Body of pancreas (tissue), 4 donors: ENCODE measurements at regions not wholly inside any gene's neighbourhood (a gene's known extent, or its start where the extent isn't known, plus 50 kb on each side); places are given as distances from the start of the nearest gene placed in this dataset.

ENCODE experiments used
- ATAC-seq: fragments of 150-250 bp; one replicate; pipeline ENCODE4 v1.9.1; 2016
- DNase-seq, 4 donors: peaks; one replicate each; pipeline ENCODE4 v3.0.0-alpha.2; 2019
- H3K27ac ChIP-seq, 4 donors: fragments of 200-600 bp; sonication (generic); 1 replicate in 3 of 4; 2 replicates in 1 of 4; pipeline versions ENCODE4 v1.5.1 to v1.6.1; 2016 to 2019; ENCODE audit warnings: mild to moderate bottlenecking in 1 of 4, mixed read lengths in 1 of 4, moderate library complexity in 1 of 4
- H3K27me3 ChIP-seq, 2 donors: fragments of 200-600 bp; sonication (generic); one replicate each; pipeline ENCODE4 v1.6.0; 2016; ENCODE audit warnings: mild to moderate bottlenecking in 1 of 2
- H3K36me3 ChIP-seq, 2 donors: fragments of 200-600 bp; sonication (generic); replicated peaks in 1 of 2; 2 replicates each; pipeline ENCODE4 v1.5.1; 2016; ENCODE audit warnings: low read depth in 2 of 2; ENCODE audit not compliant: insufficient read depth in 1 of 2
- H3K4me1 ChIP-seq: fragments of 200-600 bp; sonication (generic); one replicate; pipeline ENCODE4 v1.6.0; 2016
- H3K4me3 ChIP-seq, 2 donors: fragments of 200-600 bp; sonication (generic); 1 replicate in 1 of 2; 2 replicates in 1 of 2; pipeline ENCODE4 v1.5.1; 2016 to 2019
- H3K9me3 ChIP-seq, 3 donors: fragments of 200-600 bp; sonication (generic); 1 replicate in 2 of 3; 2 replicates in 1 of 3; pipeline ENCODE4 v1.5.1; 2016
- POLR2A ChIP-seq, 3 donors: fragments of 450-650 bp; IDR thresholded peaks; one replicate each; pipeline ENCODE4 v1.6.1; 2016; ENCODE audit warnings: antibody characterized with exemption in 3 of 3, mild to moderate bottlenecking in 2 of 3
- WGBS, 2 donors: methylation state at CpG; one replicate each; pipeline ENCODE4 v1.1.5; 2017; 5-methylcytosine and 5-hydroxymethylcytosine counted together
- intact Hi-C: fragments of 100-400 bp; cut with DNase I; formaldehyde crosslinking; loops from one replicate; pipeline ENCODE4 v1.15.1; 2023
- TF ChIP-seq, protein P1 (sequence below), 7 experiments: fragments of 450-650 bp in 4 of 7; fragments of 200-600 bp in 3 of 7; sonication (generic) in 3 of 7; IDR thresholded peaks; one replicate each; pipeline ENCODE4 v1.5.1; 2016 to 2019; ENCODE audit warnings: antibody characterized with exemption in 7 of 7

DNA sequence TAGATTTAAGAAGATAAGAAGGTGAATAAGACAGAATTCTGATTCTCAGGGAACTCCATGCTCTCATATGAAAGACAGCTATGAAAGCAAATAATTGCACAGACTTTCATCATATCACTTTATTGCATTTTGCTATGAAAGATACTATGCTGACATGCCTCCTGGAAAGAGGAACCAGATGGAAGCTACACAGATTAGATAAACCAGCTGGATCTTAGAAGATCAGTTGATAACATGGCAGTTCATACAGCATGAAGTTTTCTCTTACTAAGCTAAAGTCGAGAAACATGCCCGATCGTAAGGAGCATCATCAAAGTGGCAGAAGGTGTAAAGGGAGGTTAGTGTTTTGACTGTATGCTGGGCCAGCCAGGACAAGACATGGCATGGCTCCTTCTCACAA, 112.5 kb upstream of the DPP6 start:
- no peak overlapping the region for H3K4me3 ChIP-seq
- ATAC-seq (no peak), DNase-seq (no peak)
- no peaks in the 10 kb centered on the region for H3K4me1 ChIP-seq
- no peaks in the 10 kb centered on the region for H3K36me3 ChIP-seq
- H3K27me3 ChIP-seq = no peaks in the 10 kb centered on the region
- H3K27ac ChIP-seq = no peak overlapping the region
- WGBS, 2 donors = 80 to 83% methylated on average over 3 of the region's 3 CpGs
- H3K9me3 ChIP-seq = no peaks in the 10 kb centered on the region
- TF ChIP-seq, protein P1, sequence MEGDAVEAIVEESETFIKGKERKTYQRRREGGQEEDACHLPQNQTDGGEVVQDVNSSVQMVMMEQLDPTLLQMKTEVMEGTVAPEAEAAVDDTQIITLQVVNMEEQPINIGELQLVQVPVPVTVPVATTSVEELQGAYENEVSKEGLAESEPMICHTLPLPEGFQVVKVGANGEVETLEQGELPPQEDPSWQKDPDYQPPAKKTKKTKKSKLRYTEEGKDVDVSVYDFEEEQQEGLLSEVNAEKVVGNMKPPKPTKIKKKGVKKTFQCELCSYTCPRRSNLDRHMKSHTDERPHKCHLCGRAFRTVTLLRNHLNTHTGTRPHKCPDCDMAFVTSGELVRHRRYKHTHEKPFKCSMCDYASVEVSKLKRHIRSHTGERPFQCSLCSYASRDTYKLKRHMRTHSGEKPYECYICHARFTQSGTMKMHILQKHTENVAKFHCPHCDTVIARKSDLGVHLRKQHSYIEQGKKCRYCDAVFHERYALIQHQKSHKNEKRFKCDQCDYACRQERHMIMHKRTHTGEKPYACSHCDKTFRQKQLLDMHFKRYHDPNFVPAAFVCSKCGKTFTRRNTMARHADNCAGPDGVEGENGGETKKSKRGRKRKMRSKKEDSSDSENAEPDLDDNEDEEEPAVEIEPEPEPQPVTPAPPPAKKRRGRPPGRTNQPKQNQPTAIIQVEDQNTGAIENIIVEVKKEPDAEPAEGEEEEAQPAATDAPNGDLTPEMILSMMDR (IDR thresholded peaks at IDR 0.05) = no peak
- TF ChIP-seq POLR2A (IDR thresholded peaks at IDR 0.05) = no peak
- intact Hi-C loops = no loop called here

DNA sequence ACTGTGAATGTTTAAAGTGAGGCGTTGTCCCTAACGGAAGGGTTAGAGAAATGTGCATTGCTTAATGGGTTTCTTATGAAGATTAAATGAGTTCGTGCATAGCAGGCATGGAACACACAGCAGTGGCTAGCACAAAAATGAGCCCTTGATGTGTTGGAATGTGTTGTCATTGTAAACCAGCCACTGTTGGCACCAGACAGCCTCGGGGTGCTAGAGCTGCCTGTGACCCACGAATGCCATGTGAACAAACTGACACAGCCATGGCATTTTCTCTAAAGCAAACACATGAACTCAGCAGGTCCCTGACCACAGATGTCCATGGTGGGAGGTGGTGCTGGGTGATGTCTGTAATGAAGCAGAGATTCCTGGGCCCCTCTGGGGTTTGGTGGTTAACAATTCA, 111.1 kb upstream of the DPP6 start:
- ATAC-seq (no peak), DNase-seq (no peak)
- TF ChIP-seq POLR2A (IDR thresholded peaks at IDR 0.05) = no peak
- TF ChIP-seq, protein P1 (IDR thresholded peaks at IDR 0.05) = no peak
- intact Hi-C loops = no loop called here
- WGBS, 2 donors = 40 to 56% methylated on average over 5 of the region's 5 CpGs
- H3K4me1 ChIP-seq = no peaks in the 10 kb centered on the region
- no peaks in the 10 kb centered on the region for H3K9me3 ChIP-seq
- H3K4me3 ChIP-seq = no peak overlapping the region
- H3K36me3 ChIP-seq = no peaks in the 10 kb centered on the region
- no peak overlapping the region for H3K27ac ChIP-seq
- H3K27me3 ChIP-seq = no peaks in the 10 kb centered on the region

DNA sequence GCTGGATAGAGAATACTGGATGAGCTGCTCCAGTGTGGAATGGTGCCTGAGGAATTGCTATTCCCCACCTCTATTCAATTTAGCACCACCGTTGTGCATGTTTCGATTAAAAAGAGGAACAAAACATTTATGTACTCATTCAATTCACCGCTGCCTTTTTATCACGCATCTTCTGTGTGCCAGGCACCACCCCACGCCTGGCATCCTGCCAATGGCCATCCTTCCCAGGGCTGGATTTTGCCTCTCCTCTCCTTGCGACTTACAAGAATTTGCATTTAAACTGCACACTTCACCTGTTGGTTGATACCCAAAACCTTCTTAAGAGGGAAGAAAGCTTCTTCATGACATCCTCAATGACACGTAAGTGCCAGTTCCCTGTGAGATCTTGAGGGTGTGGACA, 110.2 kb upstream of the DPP6 start:
- Histone ChIP-seq H3K36me3 (no peaks in the 10 kb centered on the region), H3K4me3 (no peak overlapping the region), H3K4me1 (no peaks in the 10 kb centered on the region), H3K27ac (no peak overlapping the region), H3K9me3 (no peaks in the 10 kb centered on the region), H3K27me3 (no peaks in the 10 kb centered on the region)
- TF ChIP-seq, protein P1 (IDR thresholded peaks at IDR 0.05) = no peak
- TF ChIP-seq POLR2A (IDR thresholded peaks at IDR 0.05) = no peak
- 68 to 73% methylated on average over 7 of the region's 7 CpGs for WGBS, 2 donors
- ATAC-seq = no peak
- DNase-seq = no peak
- intact Hi-C loops = no loop called here

DNA sequence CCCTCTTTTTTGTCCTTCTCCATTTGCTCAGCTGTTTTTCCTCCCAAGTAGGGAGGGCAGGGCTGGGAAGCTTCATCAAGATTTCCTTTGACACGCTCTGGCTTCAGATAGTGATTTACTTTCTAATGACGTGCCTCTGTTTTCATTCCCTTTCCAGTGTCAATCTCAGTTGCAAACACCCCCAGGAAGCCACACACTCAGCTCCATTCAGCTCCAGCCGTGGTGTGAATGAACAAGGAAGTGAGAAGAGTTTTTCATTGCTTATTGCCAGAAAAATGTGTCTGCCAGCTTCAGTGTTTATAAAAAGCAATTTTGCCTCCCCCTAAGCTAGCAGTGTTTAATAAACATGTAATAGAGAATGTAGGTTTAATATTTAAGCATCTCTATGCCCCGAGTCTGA, 108.7 kb upstream of the DPP6 start:
- intact Hi-C loops = no loop called here
- no peak for TF ChIP-seq POLR2A (IDR thresholded peaks at IDR 0.05)
- TF ChIP-seq, protein P1 (IDR thresholded peaks at IDR 0.05) = no peak
- ATAC-seq (no peak), DNase-seq (no peak)
- H3K27ac ChIP-seq = no peak overlapping the region
- H3K27me3 ChIP-seq = no peaks in the 10 kb centered on the region
- H3K4me1 ChIP-seq = no peaks in the 10 kb centered on the region
- H3K9me3 ChIP-seq = no peaks in the 10 kb centered on the region
- no peak overlapping the region for H3K4me3 ChIP-seq
- 4 to 5% methylated on average over 4 of the region's 4 CpGs for WGBS, 2 donors
- no peaks in the 10 kb centered on the region for H3K36me3 ChIP-seq

DNA sequence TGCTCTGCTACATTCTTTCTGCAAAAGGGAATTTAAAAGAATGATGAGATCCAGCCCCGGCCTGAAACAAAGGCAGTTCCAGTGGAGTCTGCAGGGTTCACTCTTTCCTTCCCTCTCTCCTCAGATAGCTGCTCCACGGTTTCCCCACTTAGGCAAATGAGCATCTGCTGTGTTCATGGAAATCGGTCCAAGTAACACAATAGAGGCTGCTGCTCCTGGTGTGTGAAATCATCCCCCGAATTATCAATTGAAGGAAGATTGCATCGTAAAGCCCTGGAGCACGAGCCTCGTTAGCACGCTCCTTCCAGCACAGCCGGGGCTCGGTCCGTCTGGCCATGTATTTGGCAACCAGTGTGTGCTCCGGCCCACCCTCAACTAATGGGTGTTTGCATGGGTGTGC, 108.3 kb upstream of the DPP6 start:
- intact Hi-C loops = no loop called here
- Histone ChIP-seq H3K4me3 (no peak overlapping the region), H3K36me3 (no peaks in the 10 kb centered on the region), H3K27me3 (no peaks in the 10 kb centered on the region), H3K4me1 (no peaks in the 10 kb centered on the region), H3K9me3 (no peaks in the 10 kb centered on the region), H3K27ac (no peak overlapping the region)
- ATAC-seq = no peak
- DNase-seq = no peak
- no peak for TF ChIP-seq POLR2A (IDR thresholded peaks at IDR 0.05)
- TF ChIP-seq, protein P1 (IDR thresholded peaks at IDR 0.05) = no peak
- 36 to 37% methylated on average over 12 of the region's 12 CpGs for WGBS, 2 donors
